GM18508 (cell line): ENCODE measurements at regions not wholly inside any gene's neighbourhood (a gene's known extent, or its start where the extent isn't known, plus 50 kb on each side); places are given as distances from the start of the nearest gene placed in this dataset.

Experiments used
- ATAC-seq: cut with Tn5 transposase; IDR thresholded peaks from one replicate; pipeline ENCODE4 v1.9.1; 2021; ENCODE audit warnings: moderate number of reproducible peaks; ENCODE audit not compliant: insufficient read depth, unreplicated experiment

DNA sequence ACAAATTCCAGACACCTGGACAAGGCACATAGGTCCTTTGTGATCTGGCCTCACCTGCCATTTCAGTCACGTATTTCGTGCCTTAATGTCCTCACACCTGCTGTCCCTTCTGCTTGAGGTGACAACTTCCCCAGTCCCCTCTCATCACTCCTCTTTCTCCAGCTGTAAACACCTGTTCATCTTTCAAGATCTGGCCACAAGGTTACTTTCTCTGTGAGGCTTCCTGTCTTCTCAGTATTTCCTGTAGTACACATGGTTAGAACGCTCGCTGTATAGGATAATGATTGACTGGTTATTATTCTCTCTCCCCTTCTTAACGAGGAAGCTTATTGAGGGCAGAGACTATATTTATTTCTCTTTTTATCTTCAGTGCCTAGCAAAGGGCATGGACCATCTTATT is 74.5 kb upstream of the PMFBP1 start:
- ATAC-seq: peak; percentile 86

- ATAC-seq: no peak
Observed at GRCh38 chr16:72244853-72245252, 72.9 kb upstream of the PMFBP1 start.

DNA sequence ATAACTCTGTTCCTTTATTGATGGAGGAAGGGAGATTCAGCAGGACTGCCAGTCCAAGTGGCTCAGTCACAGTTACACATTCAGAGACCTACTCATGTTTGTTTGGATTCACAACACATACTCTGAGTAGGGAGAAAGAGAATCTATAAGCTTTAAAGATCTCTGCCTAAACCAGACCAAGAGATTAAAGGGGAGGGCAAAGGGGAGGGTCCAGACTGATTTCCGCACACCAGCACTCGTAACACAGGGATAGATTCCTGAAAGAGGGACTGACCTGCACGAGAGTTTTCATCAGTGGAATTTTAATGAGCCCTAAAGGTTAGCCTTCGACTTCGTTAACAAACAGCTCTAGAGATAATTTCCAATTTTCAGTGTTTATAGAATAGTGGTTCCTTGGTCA is 71.7 kb upstream of the PMFBP1 start:
- ATAC-seq: no peak

DNA sequence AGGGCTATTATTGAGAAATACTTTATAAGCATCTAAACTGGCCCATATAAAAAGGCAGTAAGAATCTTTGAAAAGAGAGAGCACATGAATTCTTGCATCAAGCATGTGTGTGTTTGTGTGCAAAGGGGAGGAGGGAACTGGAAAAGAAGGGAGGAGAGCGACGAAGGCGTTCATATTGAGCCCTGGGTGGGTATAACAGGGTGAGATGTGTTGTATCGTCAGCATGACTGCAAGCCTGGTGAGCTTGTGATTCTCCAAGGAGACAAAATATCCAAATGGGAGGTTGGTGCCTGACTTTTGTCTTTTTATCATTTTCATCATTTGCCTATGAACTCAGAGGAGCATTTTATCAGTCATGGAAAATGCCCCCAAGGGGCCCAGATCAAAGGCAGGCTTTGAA is 70.8 kb upstream of the PMFBP1 start:
- ATAC-seq: no peak

- no peak for ATAC-seq
Observed at GRCh38 chr16:72241930-72242329, 70.0 kb upstream of the PMFBP1 start.

DNA sequence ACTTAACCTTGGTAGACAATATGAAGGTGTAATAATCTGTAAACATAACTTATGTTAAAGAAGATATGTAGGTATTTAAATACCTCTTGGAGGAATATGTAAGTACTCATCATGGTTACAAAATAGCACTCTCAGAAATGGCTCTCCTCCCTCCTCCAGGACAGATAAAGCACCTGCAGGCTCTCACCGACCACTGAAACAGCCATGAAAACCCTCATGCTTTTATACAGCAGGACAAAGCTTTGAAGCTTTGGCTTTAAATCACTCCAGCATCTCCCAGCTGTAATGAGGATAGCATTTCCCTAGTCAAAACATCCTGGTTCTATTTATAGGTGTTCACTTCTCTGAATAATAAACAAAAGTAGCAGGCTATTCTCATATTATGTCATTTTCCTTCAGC is 69.1 kb upstream of the PMFBP1 start:
- ATAC-seq: no peak

DNA sequence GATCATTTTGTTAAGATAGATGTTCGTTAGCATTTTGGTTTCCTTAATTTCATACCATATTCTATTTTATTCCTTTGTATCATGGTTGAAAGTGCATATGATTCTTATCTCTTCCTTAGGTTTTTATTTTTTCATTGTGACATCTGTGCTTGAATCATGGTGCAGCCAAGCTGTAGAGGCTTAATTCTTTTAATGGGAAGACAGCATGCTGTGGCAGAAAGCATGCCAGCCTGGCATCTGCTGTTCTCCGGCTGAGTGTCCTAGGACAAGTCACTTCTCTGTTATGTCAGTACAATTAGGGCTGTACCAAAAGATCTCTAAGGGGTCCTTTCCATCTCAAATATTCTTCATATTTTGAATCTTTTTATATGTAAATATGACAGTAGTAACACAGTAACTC is 68.5 kb upstream of the PMFBP1 start:
- no peak for ATAC-seq

GRCh38 chr16:72236866-72237265 is 64.9 kb upstream of the PMFBP1 start:
- no peak for ATAC-seq

DNA sequence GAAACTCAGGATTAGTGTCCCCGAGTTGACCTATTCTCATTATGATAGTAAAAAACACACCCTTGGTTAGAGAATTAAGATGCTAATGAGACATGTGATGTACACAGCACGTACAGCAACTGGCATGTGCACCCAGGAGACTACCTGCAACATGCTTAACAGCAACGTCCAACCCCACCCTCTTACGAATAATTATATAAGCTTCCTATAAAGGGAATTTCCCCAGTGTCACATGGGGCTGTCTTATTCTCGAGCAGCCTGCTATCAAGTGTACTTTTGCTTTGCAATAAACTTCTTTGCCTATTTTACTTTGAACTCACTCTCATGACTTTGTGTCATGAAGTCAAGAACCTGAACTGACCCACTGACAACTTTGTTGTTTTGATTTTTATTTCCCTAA is 62.4 kb upstream of the PMFBP1 start:
- ATAC-seq: no peak

DNA sequence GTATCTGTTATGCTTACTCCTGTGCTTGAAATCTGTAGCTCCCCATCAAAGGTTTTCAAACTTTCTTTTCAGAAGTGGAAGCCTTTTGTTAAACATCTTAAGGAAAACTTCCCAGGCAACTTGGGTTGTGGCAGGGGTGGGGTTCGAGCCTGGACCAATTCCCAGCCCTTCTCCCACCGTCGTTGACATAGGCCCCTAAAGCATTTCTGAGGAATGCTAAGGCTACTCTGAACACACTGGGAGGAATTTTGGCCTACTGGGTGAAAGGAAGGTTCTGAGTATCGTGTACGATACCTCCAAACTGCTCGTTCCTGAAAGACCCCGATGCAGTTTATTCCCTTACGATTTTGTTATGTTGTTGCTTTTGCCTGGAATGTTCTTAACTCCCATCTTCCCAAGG is 56.1 kb upstream of the PMFBP1 start:
- no peak for ATAC-seq

GRCh38 chr16:72226136-72226535 is 54.2 kb upstream of the PMFBP1 start:
- no peak for ATAC-seq

DNA sequence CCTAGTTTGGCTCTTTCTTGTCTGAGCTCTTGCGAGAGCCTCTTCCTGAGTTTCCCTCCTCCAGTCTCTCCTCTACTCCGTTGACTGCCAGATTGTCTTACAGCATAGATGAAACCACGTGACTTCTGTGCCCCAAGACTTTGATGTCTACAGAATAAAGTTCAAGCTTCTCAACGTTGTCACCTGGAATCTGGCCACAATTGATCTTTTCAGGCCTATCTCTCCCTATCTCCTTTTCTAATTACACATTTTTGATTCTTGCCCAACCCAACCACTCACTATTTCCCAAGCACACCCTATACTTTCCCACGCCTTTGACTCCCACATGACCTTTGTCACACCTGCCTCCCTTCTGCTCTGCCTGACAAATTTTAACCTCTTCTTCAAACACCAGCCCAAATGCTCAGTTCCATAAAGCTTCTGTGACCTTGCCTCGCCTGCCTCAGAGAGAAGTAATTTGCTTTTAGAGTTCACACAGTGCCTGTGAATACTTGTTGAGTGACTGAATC is 52.4 kb upstream of the PMFBP1 start:
- no peak for ATAC-seq

- no peak for ATAC-seq
Observed at GRCh38 chr16:72222503-72222902, 50.5 kb upstream of the PMFBP1 start.
